GM18498 (cell line): ENCODE measurements at regions not wholly inside any gene's neighbourhood (a gene's known extent, or its start where the extent isn't known, plus 50 kb on each side); places are given as distances from the start of the nearest gene placed in this dataset.

Experiments used
- ATAC-seq: cut with Tn5 transposase; IDR thresholded peaks from one replicate; pipeline ENCODE4 v1.9.1; 2021; ENCODE audit warnings: mild to moderate bottlenecking, moderate library complexity; ENCODE audit not compliant: unreplicated experiment

- no peak for ATAC-seq
Observed at GRCh38 chr2:88283886-88284592, 113.9 kb downstream of the THNSL2 start.

GRCh38 chr2:88281302-88282217, 111.4 kb downstream of the THNSL2 start:
- no peak for ATAC-seq

- no peak for ATAC-seq
Observed at GRCh38 chr2:88269836-88270235, 99.7 kb downstream of the THNSL2 start.

GRCh38 chr2:88265352-88266303, 95.5 kb downstream of the THNSL2 start:
- no peak for ATAC-seq

GRCh38 chr2:88263861-88264260, 93.7 kb downstream of the THNSL2 start:
- no peak for ATAC-seq

GRCh38 chr2:88261725-88262124, 91.6 kb downstream of the THNSL2 start:
- ATAC-seq = no peak

GRCh38 chr2:88258208-88258607, 88.1 kb downstream of the THNSL2 start:
- no peak for ATAC-seq

GRCh38 chr2:88254437-88255091, 84.4 kb downstream of the THNSL2 start:
- ATAC-seq = no peak

GRCh38 chr2:88253997-88254396, 83.9 kb downstream of the THNSL2 start:
- no peak for ATAC-seq

- no peak for ATAC-seq
Observed at GRCh38 chr2:88253375-88253774, 83.2 kb downstream of the THNSL2 start.

- ATAC-seq = no peak
Observed at GRCh38 chr2:88252646-88253045, 82.5 kb downstream of the THNSL2 start.

- no peak for ATAC-seq
Observed at GRCh38 chr2:88252111-88252510, 82.0 kb downstream of the THNSL2 start.

- ATAC-seq = no peak
Observed at GRCh38 chr2:88250404-88250803, 80.3 kb downstream of the THNSL2 start.

- no peak for ATAC-seq
Observed at GRCh38 chr2:88248280-88248828, 78.2 kb downstream of the THNSL2 start.

- no peak for ATAC-seq
Observed at GRCh38 chr2:88247531-88247930, 77.4 kb downstream of the THNSL2 start.

GRCh38 chr2:88245109-88245508, 75.0 kb downstream of the THNSL2 start:
- no peak for ATAC-seq

- no peak for ATAC-seq
Observed at GRCh38 chr2:88239781-88240180, 69.6 kb downstream of the THNSL2 start.

- ATAC-seq = no peak
Observed at GRCh38 chr2:88236666-88237065, 66.5 kb downstream of the THNSL2 start.
